ENCODE measurements at regions not wholly inside any gene's neighbourhood (a gene's known extent, or its start where the extent isn't known, plus 50 kb on each side); places are given as distances from the start of the nearest gene placed in this dataset.

- H3K4me3 ChIP-seq (ENCODE audit: low read depth, low read length), result no peak overlapping the region
- no peak for DNase-seq (ENCODE audit: low read depth, low spot score)
- in situ Hi-C loops (cut with HindIII; ENCODE audit: low sequenced_read_pairs), result no loop called here
- no peak for TF ChIP-seq CTCF (IDR thresholded peaks at IDR 0.05; ENCODE audit: low read depth, low read length)
Measured at GRCh38 chr15:39102431-39102830, 478.4 kb upstream of the THBS1 start.

- DNase-seq (ENCODE audit: low read depth, low spot score), result no peak
- in situ Hi-C loops (cut with HindIII; ENCODE audit: low sequenced_read_pairs), result no loop called here
- no peak for TF ChIP-seq CTCF (IDR thresholded peaks at IDR 0.05; ENCODE audit: low read depth, low read length)
- no peak overlapping the region for H3K4me3 ChIP-seq (ENCODE audit: low read depth, low read length)
Measured at GRCh38 chr15:39106950-39107349, 473.9 kb upstream of the THBS1 start.

- DNase-seq (ENCODE audit: low read depth, low spot score), result no peak
- TF ChIP-seq CTCF (IDR thresholded peaks at IDR 0.05; ENCODE audit: low read depth, low read length), result no peak
- H3K4me3 ChIP-seq (ENCODE audit: low read depth, low read length), result no peak overlapping the region
- in situ Hi-C loops (cut with HindIII; ENCODE audit: low sequenced_read_pairs), result no loop called here
Measured at GRCh38 chr15:39108021-39108420, 472.9 kb upstream of the THBS1 start.

GRCh38 chr15:39110336-39110735 lies 470.5 kb upstream of the THBS1 start:
- in situ Hi-C loops (cut with HindIII; ENCODE audit: low sequenced_read_pairs), result no loop called here
- no peak for TF ChIP-seq CTCF (IDR thresholded peaks at IDR 0.05; ENCODE audit: low read depth, low read length)
- no peak overlapping the region for H3K4me3 ChIP-seq (ENCODE audit: low read depth, low read length)
- peak; percentile 68 for DNase-seq (ENCODE audit: low read depth, low spot score)

GRCh38 chr15:39110746-39111145 lies 470.1 kb upstream of the THBS1 start:
- no peak overlapping the region for H3K4me3 ChIP-seq (ENCODE audit: low read depth, low read length)
- TF ChIP-seq CTCF (IDR thresholded peaks at IDR 0.05; ENCODE audit: low read depth, low read length), result no peak
- in situ Hi-C loops (cut with HindIII; ENCODE audit: low sequenced_read_pairs), result no loop called here
- no peak for DNase-seq (ENCODE audit: low read depth, low spot score)

GRCh38 chr15:39113741-39114140 lies 467.1 kb upstream of the THBS1 start:
- TF ChIP-seq CTCF (IDR thresholded peaks at IDR 0.05; ENCODE audit: low read depth, low read length), result no peak
- in situ Hi-C loops (cut with HindIII; ENCODE audit: low sequenced_read_pairs), result no loop called here
- DNase-seq (ENCODE audit: low read depth, low spot score), result no peak
- H3K4me3 ChIP-seq (ENCODE audit: low read depth, low read length), result no peak overlapping the region

Data from astrocyte of the spinal cord (primary cell).